GM12878 (cell line): ENCODE measurements at regions not wholly inside any gene's neighbourhood (a gene's known extent, or its start where the extent isn't known, plus 50 kb on each side); places are given as distances from the start of the nearest gene placed in this dataset.

Experiments used
- ATAC-seq: fragments of 200-7000 bp; cut with Tn5 transposase; 3 replicates; pipeline ENCODE4 v1.9.1; 2020; ENCODE audit warnings: mild to moderate bottlenecking, moderate library complexity
- BruUV-seq: library from RNA; stranded (reverse); fragments of 400-500 nt; replicated peaks from 2 replicates; lab custom pipeline; 2021; lab: Mats Ljungman, UMichigan
- CTCF ChIA-PET: fragments of 300-600 bp; sonication (Branson Sonifier 250); formaldehyde crosslinking; extraction: SDS; loops from one replicate; lab custom pipeline; 2021; ENCODE audit warnings: inconsistent platforms; lab: Yijun Ruan, JAX
- POLR2A ChIA-PET: fragments of 350-600 bp; formaldehyde crosslinking; extraction: SDS; loops from one replicate; lab custom pipeline; 2021; ENCODE audit warnings: inconsistent platforms; lab: Charles Lee
- RAD21 ChIA-PET: fragments of 300-600 bp; sonication (Branson Sonifier 250); formaldehyde crosslinking; loops from one replicate; lab custom pipeline; 2023; ENCODE audit warnings: antibody characterized with exemption; ENCODE audit not compliant: unreplicated experiment; lab: Charles Lee
- SMC1A ChIA-PET: fragments of 300-600 bp; sonication (Branson Sonifier 250); formaldehyde crosslinking; loops from one replicate; lab custom pipeline; 2023; ENCODE audit not compliant: unreplicated experiment, uncharacterized antibody; lab: Charles Lee
- DNase-seq: peaks from one replicate; pipeline ENCODE4 v3.0.0-alpha.2; 2011; ENCODE audit warnings: low read depth, low spot score
- FAIRE-seq: peaks from 3 replicates; lab custom pipeline; 2011; peaks lifted over from hg19 to GRCh38; lab: Jason Lieb, UNC
- H2AFZ ChIP-seq: 2 replicates; pipeline ENCODE4 v1.6.0; 2011; ENCODE audit warnings: low read depth, low read length, control low read depth; ENCODE audit not compliant: control insufficient read depth
- H3K27ac ChIP-seq: 2 replicates; pipeline ENCODE4 v1.5.1; 2011; ENCODE audit warnings: control low read depth; ENCODE audit not compliant: control insufficient read depth, insufficient read depth
- H3K27me3 ChIP-seq, 2 experiments: replicated peaks in 1 of 2; 2 replicates each; pipeline versions ENCODE4 v1.6.0 to v1.6.1; 2011; ENCODE audit warnings: low read length in 1 of 2; ENCODE audit not compliant: control insufficient read depth in 2 of 2, insufficient read depth in 2 of 2
- H3K36me3 ChIP-seq, 2 experiments: 2 replicates each; pipeline ENCODE4 v1.5.1; 2011; ENCODE audit warnings: low read length in 1 of 2; ENCODE audit not compliant: control insufficient read depth in 2 of 2, insufficient read depth in 2 of 2
- H3K4me1 ChIP-seq: 2 replicates; pipeline ENCODE4 v1.6.1; 2011; ENCODE audit warnings: mild to moderate bottlenecking, low read length, moderate library complexity, mixed read lengths; ENCODE audit not compliant: control insufficient read depth, insufficient read depth
- H3K4me2 ChIP-seq: 2 replicates; pipeline ENCODE4 v1.6.0; 2011; ENCODE audit warnings: control low read depth; ENCODE audit not compliant: control insufficient read depth, insufficient read depth
- H3K4me3 ChIP-seq: fragments of 200-600 bp; sonication (generic); 2 replicates; pipeline ENCODE4 v1.5.1; 2016
- H3K79me2 ChIP-seq: 2 replicates; pipeline ENCODE4 v1.6.0; 2011; ENCODE audit warnings: low read length; ENCODE audit not compliant: control insufficient read depth, insufficient read depth
- H3K9ac ChIP-seq: 2 replicates; pipeline ENCODE4 v1.8.0; 2011; ENCODE audit warnings: low read length, control low read depth, mixed read lengths; ENCODE audit not compliant: control insufficient read depth, insufficient read depth
- H3K9me3 ChIP-seq: replicated peaks from 3 replicates; pipeline ENCODE4 v1.5.1; 2011; ENCODE audit warnings: mild to moderate bottlenecking, low read length; ENCODE audit not compliant: control insufficient read depth, insufficient read depth
- H4K20me1 ChIP-seq: 2 replicates; pipeline ENCODE4 v1.6.0; 2011; ENCODE audit not compliant: control insufficient read depth, insufficient read depth
- CTCF ChIP-seq, 3 experiments: IDR thresholded peaks in 2 of 3; conservative IDR thresholded peaks in 1 of 3; 2 replicates each; pipeline ENCODE4 v1.5.1; 2011; ENCODE audit warnings: low read depth in 3 of 3, low read length in 3 of 3, mild to moderate bottlenecking in 3 of 3, control low read depth in 2 of 3, moderate library complexity in 2 of 3, inconsistent platforms in 1 of 3, mixed read lengths in 1 of 3; ENCODE audit not compliant: control insufficient read depth in 2 of 3, insufficient read depth in 1 of 3; ENCODE audit errors: extremely low read depth in 1 of 3
- E4F1 ChIP-seq: fragments of 450-650 bp; IDR thresholded peaks from 2 replicates; pipeline ENCODE4 v1.6.1; 2018; ENCODE audit warnings: borderline replicate concordance, mild to moderate bottlenecking; ENCODE audit not compliant: partially characterized antibody
- FOXK2 ChIP-seq: fragments of 450-650 bp; IDR thresholded peaks from 2 replicates; pipeline ENCODE4 v1.6.1; 2017; ENCODE audit warnings: mild to moderate bottlenecking, moderate library complexity
- GABPA ChIP-seq: IDR thresholded peaks from 2 replicates; pipeline ENCODE4 v1.6.1; 2014; ENCODE audit warnings: antibody characterized with exemption, low read depth, mild to moderate bottlenecking, inconsistent platforms
- KLF5 ChIP-seq: fragments of 450-650 bp; IDR thresholded peaks from 2 replicates; pipeline ENCODE4 v1.6.1; 2014; ENCODE audit warnings: mild to moderate bottlenecking; ENCODE audit not compliant: partially characterized antibody
- NFXL1 ChIP-seq: fragments of 450-650 bp; IDR thresholded peaks from 2 replicates; pipeline ENCODE4 v1.6.1; 2017; ENCODE audit warnings: antibody characterized with exemption, mild to moderate bottlenecking, borderline replicate concordance
- RB1 ChIP-seq: fragments of 450-650 bp; formaldehyde crosslinking; IDR thresholded peaks from 2 replicates; pipeline ENCODE4 v1.6.1; 2017; ENCODE audit warnings: mild to moderate bottlenecking, borderline replicate concordance
- SIX5 ChIP-seq: IDR thresholded peaks from 2 replicates; pipeline ENCODE4 v1.6.1; 2011; ENCODE audit warnings: mild to moderate bottlenecking, low read depth, low read length, moderate library complexity; ENCODE audit not compliant: severe bottlenecking
- SREBF2 ChIP-seq: IDR thresholded peaks from 2 replicates; pipeline ENCODE4 v1.6.1; 2012; ENCODE audit warnings: mild to moderate bottlenecking, low read length
- STAT1 ChIP-seq: fragments of 450-650 bp; conservative IDR thresholded peaks from 2 replicates; pipeline ENCODE4 v1.6.1; 2014; ENCODE audit warnings: antibody characterized with exemption, mild to moderate bottlenecking
- TARDBP ChIP-seq: IDR thresholded peaks from 2 replicates; pipeline ENCODE4 v1.6.1; 2016; ENCODE audit warnings: borderline replicate concordance
- TCF3 ChIP-seq: IDR thresholded peaks from 2 replicates; pipeline ENCODE4 v1.6.1; 2012; ENCODE audit warnings: low read depth, mild to moderate bottlenecking, low read length, borderline replicate concordance; ENCODE audit not compliant: insufficient read depth
- USF1 ChIP-seq: IDR thresholded peaks from 2 replicates; pipeline ENCODE4 v1.6.1; 2011; ENCODE audit warnings: borderline replicate concordance, low read depth, mild to moderate bottlenecking, moderate library complexity, mixed read lengths, low read length; ENCODE audit not compliant: insufficient read depth; ENCODE audit errors: extremely low read length
- ZNF274 ChIP-seq: IDR thresholded peaks from one replicate; pipeline ENCODE4 v1.8.0; 2011; ENCODE audit not compliant: insufficient read length, insufficient read depth
- WGBS: methylation state at CpG from one replicate; pipeline ENCODE4 v1.1.6; 2016; ENCODE audit warnings: low lambda C conversion rate; ENCODE audit not compliant: insufficient replicate concordance, insufficient coverage; ENCODE audit errors: missing lambda C conversion rate; 5-methylcytosine and 5-hydroxymethylcytosine counted together
- in situ Hi-C: fragments of 300-500 bp; cut with MboI; formaldehyde crosslinking; loops from 9 replicates; pipeline ENCODE4 v1.14.3; 2018; ENCODE audit warnings: mixed read lengths
- intact Hi-C: fragments of 100-400 bp; cut with micrococcal nuclease; formaldehyde crosslinking; loops from one replicate; pipeline ENCODE4 v1.14.2; 2022; ENCODE audit not compliant: unreplicated experiment

GRCh38 chrX:120759685-120760084, 116.0 kb downstream of the CT47B1 start:
- no peak for FAIRE-seq
- intact Hi-C loops: no loop called here

More at GRCh38 chrX:120759685-120760084, 116.0 kb downstream of the CT47B1 start:
- ChIA-PET POLR2A (no interaction called here), CTCF (interaction anchor here (1.0 kb wide), 1 partner anchor 11 kb away, joined by 3 read pairs; no protein-coding TSS in a partner anchor)
- TF ChIP-seq E4F1 (no peak), STAT1 (no peak), FOXK2 (no peak), KLF5 (no peak), SREBF2 (no peak), TCF3 (no peak), ZNF274 (no peak), TARDBP (no peak), CTCF (IDR thresholded peaks at IDR 0.05 in 2 of 3, conservative IDR thresholded peaks at IDR 0.05 in 1 of 3; ENCODE audit: control insufficient read depth in 2 of 3, extremely low read depth in 1 of 3, insufficient read depth in 1 of 3, low read depth in 3 of 3, low read length in 3 of 3) (no peak), SIX5 (no peak), NFXL1 (no peak), GABPA (no peak), RB1 (no peak), USF1 (no peak)
- TF ChIP-seq, all 136 proteins: peak for 0
- DNase-seq (no peak), ATAC-seq (no peak)
- no peaks in the 10 kb centered on the region for H4K20me1 ChIP-seq
- BruUV-seq: no TSS peak
- no peak overlapping the region for H3K9ac ChIP-seq
- no peaks in the 10 kb centered on the region for H3K36me3 ChIP-seq
- no peaks in the 10 kb centered on the region for H3K27me3 ChIP-seq
- no peak overlapping the region for H3K4me2 ChIP-seq
- H3K27ac ChIP-seq: no peak overlapping the region
- SMC1A ChIA-PET: interaction anchor here (0.6 to 0.7 kb wide), 2 partner anchors 10 to 1052 kb away, joined by 3 read pairs; no protein-coding TSS in a partner anchor
- no peak overlapping the region for H3K4me3 ChIP-seq
- no peak overlapping the region for H2AFZ ChIP-seq
- in situ Hi-C loops: loop anchor here (25.0 kb wide), 1 partner anchor 247 kb away; no protein-coding TSS in a partner anchor
- H3K4me1 ChIP-seq: peaks cover 14% of the 10 kb centered on the region; the same call in 1 of the 2 replicates
- H3K9me3 ChIP-seq: no peaks in the 10 kb centered on the region
- WGBS: 53% methylated on average over 1 of the region's 1 CpG
- RAD21 ChIA-PET: interaction anchor here (0.8 to 1.4 kb wide), 2 partner anchors 10 to 33 kb away, joined by 3 to 6 read pairs; no protein-coding TSS in a partner anchor
- H3K79me2 ChIP-seq: no peaks in the 10 kb centered on the region
